ENCODE measurements at regions not wholly inside any gene's neighbourhood (a gene's known extent, or its start where the extent isn't known, plus 50 kb on each side); places are given as distances from the start of the nearest gene placed in this dataset.

DNA sequence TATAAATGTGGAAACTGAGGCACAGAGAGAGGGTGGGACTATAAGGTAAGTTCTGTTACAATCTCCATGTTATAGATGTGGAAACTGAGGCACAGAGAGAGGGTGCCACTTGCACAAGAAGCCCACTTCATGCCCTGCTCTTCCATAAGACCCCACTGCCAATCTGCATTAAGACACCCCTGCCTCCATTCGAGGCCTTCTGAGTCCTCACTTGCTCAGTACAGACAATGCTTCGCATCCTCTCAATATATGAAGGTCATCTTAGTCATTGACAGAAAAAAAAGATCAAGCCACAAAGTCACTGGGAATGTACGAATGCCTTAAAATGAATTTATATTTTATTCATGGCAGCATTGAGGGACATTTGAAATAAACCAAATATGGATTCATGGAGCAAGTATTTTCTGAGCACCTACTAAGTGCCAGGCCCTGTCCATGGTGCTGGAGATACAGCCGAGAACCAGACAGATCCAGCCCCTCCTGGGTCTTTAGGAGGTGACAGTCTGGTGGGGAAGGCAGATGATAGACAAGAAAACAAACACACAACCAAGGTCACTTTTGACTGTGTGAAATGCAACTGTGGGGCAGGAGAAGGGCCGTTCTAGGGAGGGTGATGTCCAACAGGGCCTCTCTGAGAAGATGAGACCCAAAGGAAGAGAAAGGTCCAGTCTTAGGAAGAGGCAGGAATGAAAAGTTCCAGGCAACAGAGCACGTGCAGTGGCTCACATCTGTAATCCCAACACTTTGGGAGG, 92.5 kb upstream of the PTPN1 start:
- Mint-ChIP-seq H3K4me1 (peaks cover 0 to 2% (median 0%) of the 10 kb centered on the region in 4 donors), H3K4me3 (no peak overlapping the region), H3K9me3 (peaks cover 0 to 16% (median 0%) of the 10 kb centered on the region in 9 donors), H3K36me3 (peaks cover 0 to 2% (median 0%) of the 10 kb centered on the region in 3 donors), H3K27ac (peak overlapping the region in 3 of 10 donors; percentile 7 to 46 (median 43)), H3K27me3 (peaks cover 0 to 10% (median 2%) of the 10 kb centered on the region in 5 donors)
- POLR2A ChIA-PET, result no interaction called here
- DNase-seq (no peak), ATAC-seq (no peak)

DNA sequence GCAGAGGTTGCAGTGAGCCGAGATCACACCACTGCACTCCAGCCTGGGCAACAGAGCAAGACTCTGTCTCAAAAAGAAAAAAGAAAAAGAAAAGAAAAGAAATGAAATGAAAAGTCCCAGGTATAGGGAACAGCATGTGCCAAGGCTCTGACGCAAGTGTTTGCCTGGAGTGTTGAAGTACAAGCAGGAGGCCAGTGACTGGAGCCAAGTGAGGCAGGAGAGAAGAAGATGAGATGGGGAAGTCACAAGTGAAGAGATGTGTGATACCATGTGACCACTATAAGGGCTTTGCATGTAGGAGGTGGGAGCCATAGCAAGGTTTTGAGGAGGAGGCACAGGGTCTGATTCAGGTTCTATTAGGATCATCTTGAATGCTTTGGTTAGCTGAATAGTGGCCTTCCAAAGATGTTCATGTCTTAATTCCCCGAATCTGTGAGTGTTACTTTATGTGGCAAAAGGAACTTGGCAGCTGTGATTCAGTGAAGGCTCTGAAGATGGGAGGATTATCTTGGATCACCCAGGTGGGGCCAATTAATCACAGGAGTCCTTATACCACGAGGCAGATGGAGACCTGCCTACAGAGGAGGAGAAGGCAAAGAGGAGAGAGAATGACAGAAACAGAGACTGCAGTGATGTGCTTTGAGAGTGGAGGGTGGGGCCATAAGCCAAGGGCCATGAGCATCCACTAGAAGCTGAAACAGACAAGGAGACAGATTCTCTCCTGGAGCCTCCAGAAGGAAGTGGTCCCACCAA, 91.1 kb upstream of the PTPN1 start:
- Mint-ChIP-seq H3K4me1 (peaks cover 0 to 2% (median 0%) of the 10 kb centered on the region in 4 donors), H3K27me3 (peaks cover 0 to 10% (median 2%) of the 10 kb centered on the region in 5 donors), H3K36me3 (peaks cover 0 to 2% (median 0%) of the 10 kb centered on the region in 3 donors), H3K27ac (peak overlapping the region in 1 of 10 donors; percentile 28), H3K4me3 (no peak overlapping the region), H3K9me3 (peaks cover 0 to 3% (median 0%) of the 10 kb centered on the region in 9 donors)
- ATAC-seq (no peak), DNase-seq (no peak)
- POLR2A ChIA-PET, result no interaction called here

DNA sequence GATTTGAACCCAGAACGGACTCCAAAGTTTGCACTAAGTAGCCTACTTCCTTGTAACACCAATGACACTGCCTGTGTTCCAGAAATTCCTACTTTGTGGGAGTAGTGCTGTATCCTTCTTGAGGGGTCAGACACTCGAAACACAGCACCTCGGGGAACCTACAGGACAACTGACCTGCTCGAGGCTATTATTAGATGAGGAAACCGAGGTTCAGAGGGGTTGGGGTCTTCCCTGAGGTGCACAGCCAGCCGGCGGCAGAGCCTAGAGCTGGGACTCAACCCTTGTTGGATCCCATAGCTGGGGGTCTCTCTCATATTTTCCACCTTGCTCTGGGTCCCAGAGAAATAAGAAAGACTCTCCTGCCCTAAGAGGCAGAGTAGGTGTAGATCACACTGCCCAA, 89.8 kb upstream of the PTPN1 start:
- Mint-ChIP-seq H3K4me3 (no peak overlapping the region), H3K27ac (no peak overlapping the region), H3K9me3 (peaks cover 0 to 3% (median 0%) of the 10 kb centered on the region in 9 donors), H3K27me3 (peaks cover 0 to 13% (median 2%) of the 10 kb centered on the region in 5 donors), H3K36me3 (peaks cover 0 to 2% (median 0%) of the 10 kb centered on the region in 3 donors), H3K4me1 (peaks cover 0 to 2% (median 0%) of the 10 kb centered on the region in 4 donors)
- POLR2A ChIA-PET, result no interaction called here
- ATAC-seq, result no peak
- DNase-seq, result no peak

DNA sequence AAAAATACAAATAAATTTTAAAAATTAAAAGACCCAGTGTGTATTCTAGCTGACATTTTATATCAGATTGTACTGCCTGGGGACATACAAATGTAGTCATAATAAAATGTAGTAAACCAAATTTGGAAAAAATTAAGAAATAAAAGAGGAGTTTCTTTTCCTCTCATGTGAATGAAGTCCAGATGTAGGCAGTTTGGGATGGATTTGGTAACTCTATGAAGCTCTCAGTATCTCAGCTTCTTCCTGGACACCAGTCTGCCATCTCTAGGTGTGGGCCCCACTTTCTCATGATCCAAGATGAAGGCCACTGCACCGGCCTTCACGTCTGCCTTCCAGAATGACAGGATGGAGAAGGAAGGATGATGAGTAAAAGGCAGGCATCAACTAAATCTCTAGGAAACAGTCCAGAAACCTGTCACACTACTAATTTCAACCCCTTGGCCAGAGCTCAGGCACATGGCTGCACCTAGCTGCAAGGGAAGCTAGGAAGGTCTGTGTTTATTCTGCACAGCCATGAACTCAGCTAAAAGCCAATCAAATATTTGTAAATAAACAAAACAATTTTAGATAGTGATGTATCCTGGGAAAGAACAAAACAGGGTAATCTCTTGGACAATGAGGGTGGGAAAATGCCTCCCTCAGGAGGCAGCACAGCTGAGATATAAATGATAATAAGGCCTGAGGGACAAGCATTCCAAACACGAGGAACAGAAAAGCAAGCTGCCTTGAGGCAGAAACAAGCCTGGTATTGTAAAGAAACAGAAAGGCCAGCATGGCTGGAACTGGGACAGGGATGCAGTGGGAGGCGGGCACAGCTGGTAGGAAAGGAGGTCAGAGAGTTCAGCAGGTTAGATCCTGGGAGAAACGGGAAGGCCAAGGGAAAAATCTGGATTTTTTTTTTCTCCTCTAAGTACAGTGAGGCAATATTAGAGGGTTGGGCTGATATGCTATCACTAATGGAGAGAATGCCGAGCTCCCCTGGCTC, 88.5 kb upstream of the PTPN1 start:
- peaks cover 0 to 2% (median 0%) of the 10 kb centered on the region in 3 donors for H3K36me3 Mint-ChIP-seq
- ATAC-seq (no peak), DNase-seq (no peak)
- peaks cover 0 to 2% (median 0%) of the 10 kb centered on the region in 4 donors for H3K4me1 Mint-ChIP-seq
- POLR2A ChIA-PET, result no interaction called here
- H3K27me3 Mint-ChIP-seq, result peaks cover 0 to 13% (median 2%) of the 10 kb centered on the region in 5 donors
- H3K27ac Mint-ChIP-seq, result peak overlapping the region in 1 of 10 donors; percentile 12
- no peak overlapping the region for H3K4me3 Mint-ChIP-seq
- peaks cover 0 to 3% (median 0%) of the 10 kb centered on the region in 9 donors for H3K9me3 Mint-ChIP-seq

DNA sequence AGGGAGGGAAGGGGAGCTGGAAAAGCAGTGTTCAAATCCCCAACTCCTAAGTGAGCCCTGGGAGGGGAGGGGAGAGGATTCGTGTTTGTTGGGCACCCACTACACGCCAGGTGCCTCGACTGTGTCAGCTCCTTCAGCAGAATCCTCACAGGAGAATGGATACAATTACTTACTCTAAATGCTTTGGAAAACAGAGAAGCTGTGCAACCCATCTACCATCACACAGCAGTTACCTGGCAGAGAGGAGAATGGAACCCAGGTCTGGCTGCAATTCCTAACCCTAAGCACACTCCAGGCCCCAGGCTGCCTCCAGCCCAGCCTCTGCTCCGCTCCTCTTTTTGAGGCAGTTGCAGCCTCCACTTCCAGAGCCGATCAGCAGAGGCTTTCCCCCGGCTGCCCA, 86.4 kb upstream of the PTPN1 start:
- H3K27me3 Mint-ChIP-seq, result peaks cover 0 to 12% (median 5%) of the 10 kb centered on the region in 5 donors
- no peak overlapping the region for H3K27ac Mint-ChIP-seq
- peaks cover 0 to 2% (median 0%) of the 10 kb centered on the region in 9 donors for H3K9me3 Mint-ChIP-seq
- H3K36me3 Mint-ChIP-seq, result peaks cover 0 to 2% (median 0%) of the 10 kb centered on the region in 3 donors
- POLR2A ChIA-PET, result no interaction called here
- H3K4me1 Mint-ChIP-seq, result peaks cover 0 to 2% (median 0%) of the 10 kb centered on the region in 4 donors
- ATAC-seq, result no peak
- no peak for DNase-seq
- no peak overlapping the region for H3K4me3 Mint-ChIP-seq

DNA sequence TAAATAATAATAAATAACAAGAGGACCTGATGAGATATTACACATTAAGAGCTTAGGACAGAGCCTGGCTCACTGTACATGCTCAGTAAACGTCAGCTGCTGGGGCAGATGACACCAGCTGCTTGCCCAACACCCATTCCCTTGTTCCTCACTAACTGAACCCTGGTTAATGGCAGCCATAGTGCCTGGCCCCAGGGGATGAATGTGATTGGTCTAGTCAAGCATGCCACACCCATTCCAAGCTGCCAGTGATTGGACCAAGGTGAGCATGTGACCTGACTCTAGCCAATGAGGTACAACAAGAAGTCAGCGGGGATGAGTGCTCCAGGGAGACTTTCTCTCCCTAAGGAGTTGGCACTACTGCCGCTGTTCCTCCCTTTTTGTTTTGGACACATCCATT, 85.1 kb upstream of the PTPN1 start:
- POLR2A ChIA-PET, result no interaction called here
- Mint-ChIP-seq H3K36me3 (no peaks in the 10 kb centered on the region), H3K27ac (no peak overlapping the region), H3K9me3 (peaks cover 0 to 2% (median 0%) of the 10 kb centered on the region in 9 donors), H3K27me3 (peaks cover 0 to 9% (median 2%) of the 10 kb centered on the region in 5 donors), H3K4me1 (no peaks in the 10 kb centered on the region), H3K4me3 (no peak overlapping the region)
- DNase-seq (no peak), ATAC-seq (no peak)

DNA sequence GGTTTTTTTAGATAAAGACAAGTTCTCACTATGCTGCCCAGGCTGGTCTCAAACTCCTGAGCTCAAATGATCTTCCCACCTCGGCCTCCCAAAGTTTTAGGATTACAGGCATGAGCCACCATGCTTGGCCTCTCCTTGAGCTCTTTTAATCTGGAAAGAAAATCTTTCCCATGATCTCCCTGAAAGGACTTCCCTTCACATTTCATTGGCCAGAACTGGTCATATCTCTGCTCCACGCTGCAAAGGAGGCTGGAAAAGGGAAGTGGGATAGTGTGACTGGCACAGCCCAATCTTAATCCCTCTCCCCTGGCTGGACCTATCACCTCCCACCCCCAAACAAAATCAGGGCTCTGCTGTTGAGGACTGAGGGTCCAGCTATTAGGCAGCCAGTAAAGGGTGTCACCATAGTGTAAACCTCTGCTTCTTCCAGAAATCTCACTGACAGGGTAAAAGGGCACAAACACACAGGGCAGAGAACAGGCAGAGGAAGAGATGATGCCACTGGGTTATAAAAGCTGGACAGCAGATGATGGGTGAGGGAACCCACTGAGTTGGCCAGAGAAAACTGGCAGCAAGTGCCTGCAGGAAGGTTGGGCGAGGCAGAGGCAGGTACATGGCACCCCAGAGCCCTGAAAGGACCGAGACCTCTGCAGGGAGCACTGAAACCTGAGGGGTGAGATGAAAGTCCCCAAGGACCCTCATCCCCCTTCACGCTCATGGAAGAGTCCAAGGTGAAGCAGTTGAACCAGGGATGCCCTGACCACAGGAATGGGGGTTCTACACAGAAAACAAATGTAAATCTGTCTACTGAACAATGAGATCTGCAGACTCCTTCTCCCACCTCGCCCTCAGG, 83.1 kb upstream of the PTPN1 start:
- Mint-ChIP-seq H3K4me3 (no peak overlapping the region), H3K27me3 (peaks cover 3 to 9% (median 4%) of the 10 kb centered on the region in 5 donors), H3K36me3 (no peaks in the 10 kb centered on the region), H3K4me1 (no peaks in the 10 kb centered on the region), H3K27ac (no peak overlapping the region), H3K9me3 (no peaks in the 10 kb centered on the region)
- DNase-seq, result no peak
- POLR2A ChIA-PET, result no interaction called here
- ATAC-seq, result no peak

DNA sequence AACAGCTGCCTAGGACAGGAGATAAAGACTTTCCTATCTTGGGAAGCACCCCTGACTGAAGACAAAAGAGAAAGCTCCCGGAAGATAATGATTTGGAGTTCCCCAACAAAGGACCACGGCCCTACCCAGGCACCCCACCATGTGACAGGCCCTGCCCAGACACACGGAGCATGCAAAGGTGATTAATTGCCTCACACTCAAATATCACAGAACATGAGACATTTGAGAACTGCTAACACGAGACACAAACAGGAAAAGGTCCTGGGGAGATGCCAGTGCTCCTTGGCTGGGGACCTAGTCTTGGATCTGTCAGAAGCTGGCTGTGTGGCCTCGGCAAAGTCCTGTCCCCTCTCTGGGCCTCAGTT, 82.5 kb upstream of the PTPN1 start:
- no peak for DNase-seq
- no peak for ATAC-seq
- Mint-ChIP-seq H3K36me3 (no peaks in the 10 kb centered on the region), H3K9me3 (no peaks in the 10 kb centered on the region), H3K4me3 (no peak overlapping the region), H3K27me3 (peaks cover 3 to 9% (median 5%) of the 10 kb centered on the region in 5 donors), H3K4me1 (no peaks in the 10 kb centered on the region), H3K27ac (no peak overlapping the region)
- POLR2A ChIA-PET, result no interaction called here

DNA sequence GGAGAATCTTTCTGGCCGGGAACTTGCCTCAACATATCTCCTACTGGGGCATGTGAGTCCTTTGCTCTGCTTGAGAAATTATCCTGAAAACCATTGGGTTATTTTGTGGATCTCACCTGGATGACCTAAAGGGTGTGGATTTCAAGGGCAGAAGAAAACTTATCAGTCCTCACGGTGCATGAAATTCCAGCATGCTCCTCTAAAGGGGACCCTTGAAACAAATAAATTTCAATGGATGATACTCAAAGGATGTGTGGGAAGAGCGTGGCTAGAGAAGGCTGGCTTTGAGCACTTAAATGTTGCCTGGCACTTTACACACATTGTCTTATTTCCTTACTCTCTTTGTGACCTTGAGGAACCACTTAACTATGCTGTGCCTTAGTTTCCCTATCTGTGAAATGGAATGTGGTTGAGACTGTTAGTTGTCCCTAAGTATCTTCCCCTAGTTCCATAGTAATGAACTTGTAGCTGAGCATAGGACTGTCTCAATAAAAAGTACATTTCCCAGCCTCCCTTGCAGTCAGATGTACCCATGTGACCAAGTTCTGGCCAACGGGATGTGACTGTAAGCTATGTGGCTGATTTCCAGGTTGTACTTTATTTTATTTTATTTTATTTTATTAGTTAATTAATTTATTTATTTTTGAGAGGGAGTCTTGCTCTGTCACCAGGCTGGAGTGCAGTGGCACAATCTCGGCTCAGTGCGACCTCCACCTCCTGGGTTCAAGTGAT, 81.9 kb upstream of the PTPN1 start:
- POLR2A ChIA-PET, result no interaction called here
- Mint-ChIP-seq H3K9me3 (no peaks in the 10 kb centered on the region), H3K4me3 (no peak overlapping the region), H3K27ac (no peak overlapping the region), H3K27me3 (peaks cover 4 to 10% (median 8%) of the 10 kb centered on the region in 5 donors), H3K36me3 (no peaks in the 10 kb centered on the region), H3K4me1 (no peaks in the 10 kb centered on the region)
- no peak for ATAC-seq
- DNase-seq, result no peak

DNA sequence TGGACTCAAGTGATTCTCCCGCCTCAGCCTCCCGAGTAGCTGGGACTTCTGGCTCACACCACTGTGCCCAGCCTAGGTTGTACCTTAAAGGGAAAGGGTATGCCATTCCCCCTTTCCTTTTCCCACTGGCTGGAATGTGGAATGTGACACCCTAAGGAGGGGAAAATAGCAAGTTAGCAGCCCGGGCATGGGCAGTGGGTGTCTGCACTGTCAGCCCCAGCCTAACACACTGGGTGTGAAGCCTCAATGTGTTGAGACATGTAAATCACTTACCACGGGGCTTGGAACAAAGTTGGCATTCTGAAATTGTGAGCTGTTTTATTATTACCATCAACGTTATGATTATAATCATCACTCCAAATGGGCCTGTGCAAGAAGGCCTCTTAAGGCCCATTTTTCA, 80.8 kb upstream of the PTPN1 start:
- Mint-ChIP-seq H3K4me1 (no peaks in the 10 kb centered on the region), H3K4me3 (no peak overlapping the region), H3K9me3 (no peaks in the 10 kb centered on the region), H3K27me3 (peaks cover 4 to 9% (median 6%) of the 10 kb centered on the region in 5 donors), H3K36me3 (no peaks in the 10 kb centered on the region), H3K27ac (no peak overlapping the region)
- POLR2A ChIA-PET, result no interaction called here
- ATAC-seq, result no peak
- no peak for DNase-seq

DNA sequence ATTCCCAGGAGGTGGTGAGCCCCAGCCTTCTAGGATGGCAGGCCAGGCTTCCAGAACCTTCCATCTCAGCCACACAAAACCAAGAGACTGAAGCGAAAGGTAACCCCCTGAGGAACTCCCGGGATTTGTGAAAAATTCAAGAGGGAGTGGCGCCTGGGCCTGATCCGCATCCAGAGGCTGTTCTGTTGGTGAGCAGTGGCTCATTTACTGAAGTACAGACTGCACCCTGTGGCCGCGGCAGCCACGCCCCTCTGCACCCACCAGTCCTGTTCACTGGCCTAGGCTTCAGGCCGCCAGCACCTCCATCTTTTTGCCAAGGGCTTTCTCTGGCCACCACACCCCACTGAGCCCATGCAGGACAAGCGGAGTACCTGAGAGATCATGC, 79.1 kb upstream of the PTPN1 start:
- Mint-ChIP-seq H3K9me3 (peaks cover 0 to 2% (median 0%) of the 10 kb centered on the region in 9 donors), H3K36me3 (no peaks in the 10 kb centered on the region), H3K4me1 (no peaks in the 10 kb centered on the region), H3K27me3 (peaks cover 4 to 9% (median 6%) of the 10 kb centered on the region in 5 donors), H3K27ac (no peak overlapping the region), H3K4me3 (no peak overlapping the region)
- ATAC-seq, result no peak
- DNase-seq, result no peak
- POLR2A ChIA-PET, result no interaction called here
